ENCODE measurements at regions not wholly inside any gene's neighbourhood (a gene's known extent, or its start where the extent isn't known, plus 50 kb on each side); places are given as distances from the start of the nearest gene placed in this dataset.

DNA sequence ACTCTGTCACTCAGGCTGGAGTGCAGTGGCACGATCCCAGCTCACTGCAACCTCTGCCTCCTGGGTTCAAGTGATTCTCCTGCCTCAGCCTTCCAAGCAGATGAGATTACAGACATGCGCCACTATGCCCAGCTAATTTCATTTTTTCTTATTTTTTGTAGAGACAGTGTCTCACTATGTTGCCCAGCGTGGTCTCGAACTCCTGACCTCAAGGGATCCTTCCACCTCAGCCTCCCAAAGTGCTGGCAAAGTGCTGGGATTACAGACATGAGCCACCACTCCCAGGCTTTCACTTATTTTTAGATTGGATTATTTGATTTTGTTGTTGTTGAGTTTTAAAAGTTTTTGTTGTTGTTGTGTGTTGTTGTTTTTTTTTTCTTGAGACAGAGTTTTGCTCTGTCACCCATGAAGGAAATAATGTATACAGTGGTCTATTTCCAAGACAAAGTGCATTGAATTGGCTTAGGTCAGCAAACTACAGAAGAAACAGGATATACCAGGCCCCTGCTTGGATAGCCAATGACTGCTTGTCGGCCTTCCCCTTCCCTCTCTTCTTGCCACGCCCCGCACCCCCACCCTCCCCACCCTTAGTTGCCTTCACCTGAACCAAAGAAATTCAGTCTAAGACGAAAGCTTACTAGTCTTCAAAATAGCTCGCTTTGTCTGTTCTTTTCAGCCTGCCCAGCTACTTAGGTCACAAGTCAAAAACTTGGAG is 91.8 kb upstream of the CLDN5 start:
- no peak for DNase-seq
- in situ Hi-C loops (cut with HindIII; ENCODE audit: low pct_ligation_motif_present, low pct_unique_long_range_greater_than_20kb, low sequenced_read_pairs), result no loop called here

DNA sequence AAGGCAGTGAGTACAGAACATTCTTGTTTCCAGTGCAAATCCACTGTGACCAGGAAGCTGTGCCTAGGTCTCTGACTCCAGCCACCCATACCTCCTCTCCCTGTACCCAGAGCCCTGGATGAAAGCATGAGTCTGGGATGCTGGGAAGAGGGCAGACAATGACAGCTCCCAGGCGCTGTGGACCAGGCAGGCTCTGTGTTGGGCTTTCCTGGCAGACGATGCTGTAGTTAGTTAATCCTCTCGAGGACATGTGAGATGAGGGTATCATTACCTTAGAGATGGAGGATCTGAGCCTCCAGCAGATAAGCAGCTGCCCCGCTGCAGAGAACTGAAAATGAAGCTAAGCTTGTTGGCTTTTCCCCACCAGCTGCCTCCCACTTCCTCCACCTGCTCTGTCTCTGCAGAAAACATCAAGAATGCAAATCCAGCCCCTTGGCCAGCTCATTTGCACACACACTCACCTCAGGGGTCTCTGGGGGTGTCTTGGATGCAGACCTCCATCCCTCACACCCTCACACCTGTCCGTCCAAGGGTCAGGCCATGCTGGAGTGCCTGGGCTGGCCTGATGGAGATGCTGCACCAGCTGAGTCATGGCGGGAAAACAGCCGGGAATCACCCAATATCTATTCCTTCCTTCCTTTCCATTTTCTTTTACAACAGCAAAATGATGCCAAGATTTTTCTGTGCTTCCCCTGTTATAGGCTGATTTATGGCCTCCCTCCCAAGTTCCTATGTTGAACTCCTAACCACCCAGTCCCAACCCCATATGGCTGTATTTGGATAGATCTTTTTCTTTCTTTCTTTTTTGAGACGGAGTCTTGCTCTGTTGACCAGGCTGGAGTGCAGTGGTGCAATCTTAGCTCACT is 94.9 kb upstream of the SEPTIN5 start:
- in situ Hi-C loops (cut with HindIII; ENCODE audit: low pct_ligation_motif_present, low pct_unique_long_range_greater_than_20kb, low sequenced_read_pairs), result no loop called here
- DNase-seq, result no peak

DNA sequence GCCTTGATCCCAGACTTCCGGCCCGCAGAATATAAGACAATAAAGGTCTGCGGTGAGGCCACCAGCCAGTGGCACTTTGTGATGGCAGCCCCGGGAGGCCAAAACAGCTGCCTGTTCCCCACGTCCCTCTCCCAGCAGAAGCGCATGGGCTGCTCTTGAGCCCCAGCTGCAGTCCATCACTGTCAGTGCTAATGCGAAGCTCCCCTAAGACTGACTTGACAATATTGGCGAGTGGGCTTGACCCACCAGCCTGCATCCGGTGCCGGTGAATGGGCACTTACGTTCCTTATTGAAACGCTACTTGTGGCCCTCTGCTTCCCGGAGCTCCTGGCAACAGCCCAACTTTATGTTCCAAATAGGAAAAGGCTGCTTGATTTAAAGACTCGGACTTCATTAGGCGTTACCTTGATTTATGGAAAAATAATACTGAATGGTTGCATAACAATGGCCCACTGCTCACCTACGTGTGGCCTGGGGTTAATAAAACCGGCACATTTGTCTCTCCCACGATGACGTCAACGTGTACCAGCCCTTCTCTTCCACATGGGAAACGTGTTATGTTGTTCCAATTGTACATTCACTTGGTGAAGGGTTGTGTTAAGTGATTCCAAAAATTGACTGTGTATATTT is 93.4 kb upstream of the SEPTIN5 start:
- no peak for DNase-seq
- in situ Hi-C loops (cut with HindIII; ENCODE audit: low pct_ligation_motif_present, low pct_unique_long_range_greater_than_20kb, low sequenced_read_pairs), result no loop called here

DNA sequence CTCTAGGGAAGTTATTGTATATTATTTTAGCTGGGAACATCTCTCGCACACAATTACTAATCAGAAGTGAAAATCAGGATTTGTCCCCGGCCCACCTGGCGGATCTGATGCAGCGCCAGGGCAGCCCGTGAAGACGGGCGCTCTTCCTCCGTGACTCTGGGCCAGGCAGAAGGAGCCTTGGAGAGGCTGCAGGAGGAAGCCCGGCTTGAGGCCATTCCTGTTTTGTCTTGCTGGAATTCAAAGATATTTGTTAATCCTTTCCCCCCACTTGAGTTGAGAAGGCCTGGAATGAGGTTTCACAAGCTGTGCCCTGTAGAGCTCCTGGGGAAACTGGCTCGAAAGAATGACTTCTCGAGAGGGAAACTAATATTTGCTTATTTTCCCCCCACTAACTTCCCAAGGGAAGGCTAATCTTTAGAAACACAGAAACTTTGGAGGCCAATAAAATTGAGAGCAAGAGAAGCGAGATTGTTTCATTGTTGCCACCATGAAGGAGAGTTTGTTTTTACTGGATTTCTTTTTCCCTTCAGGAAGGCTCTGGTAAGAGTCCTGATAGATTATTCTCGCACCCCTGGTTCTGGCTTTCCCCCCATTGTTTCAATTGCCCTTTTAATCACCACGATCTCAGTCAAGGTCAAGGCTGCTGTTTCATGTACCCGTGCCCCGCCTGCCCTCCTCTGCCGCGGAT is 92.8 kb upstream of the SEPTIN5 start:
- DNase-seq, result no peak
- in situ Hi-C loops (cut with HindIII; ENCODE audit: low pct_ligation_motif_present, low pct_unique_long_range_greater_than_20kb, low sequenced_read_pairs), result no loop called here

DNA sequence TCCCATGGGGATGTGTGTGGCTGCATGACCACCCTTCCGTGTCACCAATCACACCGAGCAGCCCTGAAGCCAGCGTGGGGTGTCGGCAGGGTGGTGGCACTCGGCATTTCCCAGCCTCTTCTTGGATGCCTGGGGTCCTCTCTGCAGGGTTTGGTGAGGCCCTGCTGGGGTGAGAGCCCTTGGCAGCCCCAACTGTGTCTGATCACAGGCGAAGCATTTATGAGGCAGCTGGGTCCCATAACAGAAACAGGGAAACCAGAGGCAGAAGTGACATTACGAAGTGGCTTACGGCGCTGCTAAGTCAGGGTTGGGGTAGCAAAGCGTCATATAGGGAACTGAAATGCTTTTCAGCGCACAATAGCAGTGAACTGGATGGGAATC is 92.3 kb upstream of the SEPTIN5 start:
- in situ Hi-C loops (cut with HindIII; ENCODE audit: low pct_ligation_motif_present, low pct_unique_long_range_greater_than_20kb, low sequenced_read_pairs), result no loop called here
- no peak for DNase-seq

DNA sequence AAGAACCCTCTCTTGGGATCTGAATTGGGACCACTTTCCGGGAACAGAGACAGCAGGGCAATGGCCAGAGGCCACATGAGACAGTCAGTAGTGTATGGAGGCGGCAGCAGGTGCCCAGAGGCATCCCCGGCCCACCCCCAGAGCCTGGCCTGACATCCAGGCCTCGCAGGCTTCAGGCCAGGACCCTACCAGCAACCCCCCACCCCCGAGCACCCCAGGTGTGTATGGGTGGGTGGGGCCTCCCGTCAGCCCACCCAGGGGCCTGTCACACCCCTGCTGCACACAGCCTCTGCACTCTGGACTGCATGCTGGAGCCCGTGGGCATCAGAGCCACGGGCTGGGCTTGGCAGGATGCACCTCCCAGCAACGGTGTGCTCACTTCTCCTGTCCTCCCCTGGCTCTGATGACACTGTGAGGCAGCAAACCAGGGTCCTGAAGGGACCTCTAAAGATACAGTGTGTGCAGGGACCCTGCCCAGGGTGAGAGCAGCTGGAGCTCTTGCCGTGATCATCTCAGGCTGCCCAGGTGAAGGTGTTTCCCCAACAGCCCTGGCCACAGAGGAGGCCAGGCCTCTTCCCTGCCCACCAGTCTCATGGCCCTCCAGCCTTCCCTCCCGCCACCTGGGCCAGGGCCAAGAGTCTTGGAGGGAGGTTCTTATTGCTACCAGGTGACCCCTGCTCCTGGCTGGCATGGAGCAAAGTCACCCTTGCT is 88.8 kb upstream of the SEPTIN5 start:
- in situ Hi-C loops (cut with HindIII; ENCODE audit: low pct_ligation_motif_present, low pct_unique_long_range_greater_than_20kb, low sequenced_read_pairs), result no loop called here
- no peak for DNase-seq

DNA sequence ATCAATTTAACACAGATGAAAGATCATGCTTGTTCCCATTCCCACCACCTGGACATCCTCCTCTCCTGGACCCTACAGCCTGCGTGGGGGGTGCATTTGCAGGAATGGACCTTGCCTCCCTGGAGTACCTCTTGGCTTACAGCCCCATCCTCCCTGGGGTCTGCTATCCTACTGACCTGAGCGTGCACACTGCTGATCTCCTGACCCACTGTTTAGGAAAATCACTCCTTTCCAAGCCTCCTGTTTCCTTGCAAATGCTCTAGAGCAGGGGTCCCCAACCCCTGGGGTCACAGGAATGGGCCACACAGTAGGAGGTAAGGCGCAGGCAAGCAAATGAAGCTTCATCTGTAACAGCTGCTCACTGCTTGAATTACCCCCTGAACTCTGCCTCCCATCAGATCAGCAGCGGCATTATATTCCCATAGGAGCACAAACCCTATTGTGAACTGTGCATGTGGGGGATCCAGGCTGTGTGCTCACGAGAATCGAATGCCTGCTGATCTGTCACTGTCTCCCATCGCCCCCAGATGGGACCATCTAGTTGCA is 88.2 kb upstream of the SEPTIN5 start:
- in situ Hi-C loops (cut with HindIII; ENCODE audit: low pct_ligation_motif_present, low pct_unique_long_range_greater_than_20kb, low sequenced_read_pairs), result no loop called here
- no peak for DNase-seq

DNA sequence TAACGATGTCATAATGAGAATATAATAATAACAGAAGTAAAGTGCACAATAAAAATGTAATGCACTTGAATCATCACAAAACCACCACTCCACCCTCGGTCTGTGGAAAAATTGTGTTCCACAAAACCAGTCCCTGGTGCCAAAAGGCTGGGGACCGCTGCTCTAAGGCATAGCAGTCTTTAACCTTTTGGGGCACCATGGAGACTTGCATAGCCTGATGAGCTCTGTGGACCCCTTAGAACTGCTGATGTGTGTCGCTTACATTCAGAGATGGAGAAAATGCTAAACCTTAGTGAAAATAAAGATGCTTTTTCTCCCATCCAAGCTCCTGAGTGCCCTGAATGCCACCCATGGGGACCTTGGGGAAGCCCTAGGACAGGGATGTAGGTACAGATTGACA is 87.6 kb upstream of the SEPTIN5 start:
- in situ Hi-C loops (cut with HindIII; ENCODE audit: low pct_ligation_motif_present, low pct_unique_long_range_greater_than_20kb, low sequenced_read_pairs), result no loop called here
- no peak for DNase-seq

DNA sequence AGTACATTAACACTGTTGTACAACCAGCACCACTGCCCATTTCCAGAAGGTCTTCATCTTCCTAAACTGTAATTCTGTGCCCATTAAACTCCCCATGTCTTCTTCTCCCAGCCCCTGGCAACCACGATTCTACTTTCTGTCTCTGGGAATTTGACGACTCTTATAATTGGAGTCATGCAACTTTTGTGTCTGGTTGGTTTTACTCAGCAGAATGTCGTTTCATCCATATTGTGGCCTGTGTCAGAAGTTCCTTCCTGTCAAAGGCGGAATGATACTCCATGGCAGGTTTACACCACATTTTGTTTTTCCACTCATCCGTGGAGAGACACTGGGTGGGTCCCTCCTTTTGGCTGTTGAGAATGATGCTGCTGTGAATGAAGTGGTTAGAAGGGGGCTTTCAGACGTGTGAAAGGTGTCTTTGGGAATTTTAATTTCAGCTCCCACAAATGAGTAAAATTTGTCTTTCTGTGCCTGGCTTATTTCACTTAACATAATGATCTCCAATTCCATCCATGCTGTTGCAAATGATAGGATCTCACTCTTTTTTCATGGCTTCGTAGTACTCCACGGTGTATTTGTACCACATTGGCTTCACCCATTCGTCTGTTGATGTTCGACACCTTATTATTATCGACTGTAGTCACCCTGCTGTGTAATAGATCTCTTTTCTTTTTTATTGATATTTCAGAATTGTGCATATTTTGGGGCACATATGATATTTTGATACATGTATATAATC is 86.1 kb upstream of the SEPTIN5 start:
- no peak for DNase-seq
- in situ Hi-C loops (cut with HindIII; ENCODE audit: low pct_ligation_motif_present, low pct_unique_long_range_greater_than_20kb, low sequenced_read_pairs), result no loop called here

DNA sequence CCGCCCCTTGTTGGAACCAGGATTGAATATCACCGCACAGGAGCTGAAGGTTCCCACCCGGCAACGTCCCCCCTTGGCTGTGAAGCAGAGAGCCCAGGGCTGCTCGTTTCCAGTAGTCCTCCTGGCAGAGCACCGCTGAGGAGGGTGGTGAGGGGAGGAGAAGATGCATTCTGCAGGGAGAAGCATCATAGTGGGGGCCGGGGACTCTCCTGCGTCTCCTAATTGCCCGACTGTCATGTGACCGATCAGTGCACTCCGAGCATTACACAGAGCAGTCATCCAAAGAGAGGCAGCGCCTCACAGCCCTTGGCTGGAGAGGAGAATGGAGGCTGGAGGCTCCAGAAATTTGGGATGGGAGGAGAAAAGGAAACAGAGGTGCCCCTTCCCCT is 85.0 kb upstream of the SEPTIN5 start:
- in situ Hi-C loops (cut with HindIII; ENCODE audit: low pct_ligation_motif_present, low pct_unique_long_range_greater_than_20kb, low sequenced_read_pairs), result no loop called here
- DNase-seq, result no peak

DNA sequence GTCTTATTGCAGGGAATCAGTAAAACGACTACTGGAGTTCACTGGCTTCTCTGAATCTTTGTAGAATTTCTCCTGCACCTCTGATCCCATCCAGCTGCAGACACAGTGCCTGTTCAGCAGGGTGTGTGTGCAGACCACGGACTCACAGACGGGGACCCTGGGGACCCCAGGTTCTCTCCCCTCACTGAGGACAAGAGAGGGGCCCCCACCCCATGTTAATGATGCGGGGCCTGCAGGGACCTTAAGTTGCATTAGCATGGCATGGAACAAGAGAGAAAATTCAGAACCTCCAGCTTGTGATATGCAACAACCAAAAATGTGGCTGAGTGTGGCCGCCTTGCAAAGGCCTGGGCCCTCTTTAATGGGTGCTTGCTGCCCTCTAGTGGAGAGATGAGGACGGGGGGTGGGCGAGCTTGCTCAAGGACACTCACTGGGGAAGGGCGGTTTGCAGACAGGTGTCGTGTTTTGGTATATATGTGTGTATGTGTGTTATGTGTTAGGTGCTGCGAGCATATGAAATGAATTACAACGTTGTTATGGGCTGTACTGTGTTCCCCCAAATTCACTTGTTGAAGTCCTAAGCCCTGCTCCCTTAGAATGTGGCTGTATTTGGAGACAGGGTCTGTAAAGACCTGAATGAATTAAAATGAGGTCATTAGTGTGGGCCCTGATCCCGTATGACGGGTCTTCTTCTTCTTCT is 84.4 kb upstream of the SEPTIN5 start:
- DNase-seq, result peak; percentile 59
- in situ Hi-C loops (cut with HindIII; ENCODE audit: low pct_ligation_motif_present, low pct_unique_long_range_greater_than_20kb, low sequenced_read_pairs), result no loop called here

DNA sequence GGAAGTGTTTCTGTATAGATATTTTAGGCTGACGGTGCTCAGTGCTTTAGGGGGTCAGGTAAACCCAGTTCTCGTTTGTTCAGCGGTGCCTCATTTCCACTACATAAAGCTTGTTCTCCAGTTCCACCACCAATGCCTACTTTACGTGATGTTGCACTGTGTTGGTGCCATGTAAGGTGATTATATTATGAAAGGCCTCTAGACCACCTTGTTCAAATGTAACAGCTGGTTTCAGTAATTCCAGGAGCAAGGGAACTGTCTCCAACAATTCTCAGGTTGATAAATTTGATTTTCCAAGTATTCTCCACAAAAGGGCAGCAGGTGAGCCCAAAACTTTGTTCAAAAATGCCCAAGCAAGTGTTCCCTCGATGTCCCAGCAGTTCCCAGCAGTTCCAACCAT is 83.7 kb upstream of the SEPTIN5 start:
- no peak for DNase-seq
- in situ Hi-C loops (cut with HindIII; ENCODE audit: low pct_ligation_motif_present, low pct_unique_long_range_greater_than_20kb, low sequenced_read_pairs), result no loop called here

DNA sequence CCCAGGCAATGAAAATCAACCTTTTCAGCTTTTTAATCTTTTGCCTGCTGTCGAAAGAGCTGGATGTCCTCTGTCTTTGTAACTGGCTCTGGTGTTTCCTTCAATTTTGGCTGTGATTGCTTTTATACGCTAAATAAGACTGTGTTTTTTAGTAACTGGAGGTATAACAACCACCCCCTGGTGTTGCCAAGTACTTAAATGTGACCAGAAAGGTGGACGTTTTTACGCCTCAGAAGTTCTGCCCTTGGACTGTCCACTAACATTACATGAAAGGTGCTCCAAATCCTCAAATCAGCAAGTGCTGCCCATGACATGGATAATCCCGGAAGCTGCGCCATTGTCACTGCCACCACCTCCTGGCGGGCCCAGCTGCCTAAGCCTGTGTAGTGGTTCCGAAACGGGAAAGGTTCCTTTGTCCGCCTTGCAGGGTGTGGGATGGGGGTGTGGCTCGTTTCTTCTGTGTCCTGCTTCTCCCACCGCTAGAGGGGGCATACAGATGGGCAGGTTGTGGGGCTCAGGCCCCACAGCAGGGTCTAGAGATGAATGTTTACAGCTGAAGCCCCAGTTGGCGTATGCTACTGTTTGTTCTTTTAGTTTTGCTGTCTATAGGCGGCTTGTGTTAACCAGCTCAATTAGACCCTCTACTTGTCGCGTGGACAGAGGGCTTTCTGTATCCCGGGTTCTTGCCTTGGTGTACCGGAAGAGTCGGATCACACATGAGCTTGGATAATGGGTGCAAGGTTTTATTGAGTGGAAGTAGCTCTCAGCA is 82.2 kb upstream of the SEPTIN5 start:
- in situ Hi-C loops (cut with HindIII; ENCODE audit: low pct_ligation_motif_present, low pct_unique_long_range_greater_than_20kb, low sequenced_read_pairs), result no loop called here

DNA sequence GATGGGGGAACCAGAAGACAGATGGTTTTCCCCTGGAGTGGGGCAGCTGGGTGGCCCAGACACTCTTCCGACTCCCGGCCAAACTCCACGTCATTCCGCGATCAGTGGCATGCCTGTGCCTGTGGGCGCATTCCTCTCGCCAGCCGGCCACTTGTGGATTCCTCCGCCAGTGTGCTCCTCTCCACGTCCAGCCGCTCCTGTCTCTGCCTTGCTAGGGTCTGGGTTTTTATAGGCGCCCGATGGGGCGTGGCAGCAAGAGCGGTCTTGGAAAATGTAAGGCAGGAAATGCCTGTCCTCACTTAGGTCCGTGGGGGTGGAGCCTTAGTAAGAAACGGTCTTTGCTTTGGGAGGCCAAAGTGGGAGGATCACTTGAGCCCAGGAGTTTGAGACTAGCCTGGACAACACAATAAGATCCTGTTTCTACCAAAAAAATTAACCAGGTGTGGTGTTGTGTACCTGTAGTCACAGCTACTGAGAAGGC is 81.6 kb upstream of the SEPTIN5 start:
- in situ Hi-C loops (cut with HindIII; ENCODE audit: low pct_ligation_motif_present, low pct_unique_long_range_greater_than_20kb, low sequenced_read_pairs), result no loop called here
- no peak for DNase-seq

More for the DNA sequence above, 82.2 kb upstream of the SEPTIN5 start:
- peak; percentile 43 for DNase-seq

DNA sequence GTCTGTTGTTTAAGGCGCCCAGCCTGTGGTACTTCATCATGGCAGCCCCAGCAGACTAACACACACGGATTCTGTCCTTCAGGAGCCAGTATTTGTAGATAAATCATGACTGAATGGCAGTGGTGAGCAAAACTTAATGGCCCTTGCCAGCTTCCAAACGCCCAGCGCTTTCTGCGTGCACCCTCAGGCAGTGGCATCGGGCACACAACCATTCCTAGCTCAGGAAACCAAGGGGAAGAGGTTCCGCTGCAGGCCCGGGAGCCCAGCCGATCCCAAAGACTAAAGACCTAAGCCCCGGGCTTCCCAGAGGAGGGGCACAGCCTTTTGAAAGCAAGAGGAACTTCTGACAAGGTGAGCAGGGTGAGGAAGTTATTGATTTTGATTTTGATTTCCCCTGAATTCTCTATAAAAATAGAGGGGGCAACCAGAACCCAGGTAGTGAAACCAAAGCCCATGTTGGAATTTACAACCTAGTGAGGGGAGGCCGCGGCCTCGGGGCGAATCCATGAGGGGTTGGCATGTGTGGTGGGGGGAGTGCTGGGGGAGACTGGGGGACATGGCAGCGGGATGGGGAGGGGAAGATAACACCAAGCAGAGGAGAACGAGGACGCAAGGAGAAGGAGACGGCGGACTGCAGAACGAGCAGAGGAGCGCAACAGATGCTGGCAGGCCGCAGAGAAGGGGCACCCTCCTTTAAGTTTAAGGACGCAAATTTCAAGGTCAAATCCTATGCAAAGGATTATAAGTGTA is 79.9 kb upstream of the SEPTIN5 start:
- no peak for DNase-seq
- in situ Hi-C loops (cut with HindIII; ENCODE audit: low pct_ligation_motif_present, low pct_unique_long_range_greater_than_20kb, low sequenced_read_pairs), result no loop called here

DNA sequence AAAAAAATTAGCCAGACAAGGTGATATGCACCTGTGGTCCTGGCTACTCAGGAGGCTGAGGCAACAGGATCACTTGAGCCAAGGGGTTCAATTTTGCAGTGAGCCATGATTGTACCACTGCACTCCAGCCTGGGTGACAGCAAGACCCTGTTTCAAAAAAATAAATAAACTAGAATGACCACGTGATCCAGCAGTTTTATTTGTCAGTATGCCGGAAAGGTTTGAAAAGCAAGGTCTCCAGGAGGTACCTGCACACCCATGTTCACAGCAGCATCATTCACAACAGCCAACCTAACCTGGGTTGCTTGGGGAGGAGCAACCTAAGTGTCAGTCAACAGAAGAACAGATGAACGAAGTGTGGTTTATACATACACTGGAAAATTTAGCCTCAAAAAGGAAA is 78.7 kb upstream of the SEPTIN5 start:
- DNase-seq, result no peak
- in situ Hi-C loops (cut with HindIII; ENCODE audit: low pct_ligation_motif_present, low pct_unique_long_range_greater_than_20kb, low sequenced_read_pairs), result no loop called here

Measured in ACHN (cell line).